ENCODE measurements at regions not wholly inside any gene's neighbourhood (a gene's known extent, or its start where the extent isn't known, plus 50 kb on each side); places are given as distances from the start of the nearest gene placed in this dataset.

DNA sequence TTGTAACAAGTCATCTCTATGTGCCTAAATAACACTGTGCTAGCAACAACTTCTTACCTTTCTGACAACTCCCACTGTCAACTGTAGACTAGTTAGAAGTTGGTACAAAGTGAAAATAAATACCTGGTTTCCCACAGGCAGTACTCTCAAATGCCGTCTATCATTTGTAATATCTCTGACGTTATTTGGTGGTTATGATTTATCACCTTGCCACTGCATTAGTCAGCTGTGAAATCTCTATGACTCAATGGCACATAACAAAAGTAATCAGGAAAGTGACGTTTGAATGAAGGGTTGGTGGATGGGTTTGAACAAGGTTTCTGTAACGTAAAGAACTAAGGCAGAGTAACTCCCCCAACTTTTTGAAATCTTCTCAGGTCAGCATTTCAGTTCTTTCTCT is 592.3 kb downstream of the MAT2B start:
- TF ChIP-seq, protein P1, sequence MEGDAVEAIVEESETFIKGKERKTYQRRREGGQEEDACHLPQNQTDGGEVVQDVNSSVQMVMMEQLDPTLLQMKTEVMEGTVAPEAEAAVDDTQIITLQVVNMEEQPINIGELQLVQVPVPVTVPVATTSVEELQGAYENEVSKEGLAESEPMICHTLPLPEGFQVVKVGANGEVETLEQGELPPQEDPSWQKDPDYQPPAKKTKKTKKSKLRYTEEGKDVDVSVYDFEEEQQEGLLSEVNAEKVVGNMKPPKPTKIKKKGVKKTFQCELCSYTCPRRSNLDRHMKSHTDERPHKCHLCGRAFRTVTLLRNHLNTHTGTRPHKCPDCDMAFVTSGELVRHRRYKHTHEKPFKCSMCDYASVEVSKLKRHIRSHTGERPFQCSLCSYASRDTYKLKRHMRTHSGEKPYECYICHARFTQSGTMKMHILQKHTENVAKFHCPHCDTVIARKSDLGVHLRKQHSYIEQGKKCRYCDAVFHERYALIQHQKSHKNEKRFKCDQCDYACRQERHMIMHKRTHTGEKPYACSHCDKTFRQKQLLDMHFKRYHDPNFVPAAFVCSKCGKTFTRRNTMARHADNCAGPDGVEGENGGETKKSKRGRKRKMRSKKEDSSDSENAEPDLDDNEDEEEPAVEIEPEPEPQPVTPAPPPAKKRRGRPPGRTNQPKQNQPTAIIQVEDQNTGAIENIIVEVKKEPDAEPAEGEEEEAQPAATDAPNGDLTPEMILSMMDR (IDR thresholded peaks at IDR 0.05 in 4 of 5, conservative IDR thresholded peaks at IDR 0.05 in 1 of 5): no peak
- TF ChIP-seq POLR2A (IDR thresholded peaks at IDR 0.05): no peak

Data from gastrocnemius medialis (tissue), 4 donors.